NK-92 treated with Interleukin-12 subunit alpha and Interleukin-12 subunit beta, amount 100 ng/mL, for 24 hours (cell line): ENCODE measurements at regions not wholly inside any gene's neighbourhood (a gene's known extent, or its start where the extent isn't known, plus 50 kb on each side); places are given as distances from the start of the nearest gene placed in this dataset.
"Not testable (repeated sequence)": the region's sequence is repeated elsewhere in the genome, so short reads cannot be mapped to it uniquely, and the experiment has no call there.

ENCODE experiments used
- DNase-seq: peaks from one replicate; lab custom pipeline; 2025; lab: John Stamatoyannopoulos, UW

DNA sequence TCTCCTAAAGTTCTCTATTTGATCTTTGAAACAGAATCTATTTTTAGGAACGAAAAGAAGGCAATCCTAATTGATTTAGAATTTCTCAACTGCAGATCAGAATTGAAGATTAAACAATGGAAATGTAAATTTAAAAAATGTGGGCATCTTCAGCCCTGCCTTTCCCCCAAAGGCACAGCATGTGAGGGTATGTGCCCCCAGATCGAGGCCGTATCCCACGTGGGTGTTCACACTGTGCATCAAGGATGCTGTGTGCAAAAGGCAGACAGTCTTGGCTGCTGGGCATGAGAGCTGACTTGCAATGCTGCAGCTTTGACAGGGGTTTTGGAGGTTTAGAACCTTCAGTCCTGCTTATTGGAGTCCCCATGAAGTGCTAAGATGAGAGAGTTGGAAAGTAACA, 346.3 kb downstream of the VRK1 start:
- DNase-seq: no peak

DNA sequence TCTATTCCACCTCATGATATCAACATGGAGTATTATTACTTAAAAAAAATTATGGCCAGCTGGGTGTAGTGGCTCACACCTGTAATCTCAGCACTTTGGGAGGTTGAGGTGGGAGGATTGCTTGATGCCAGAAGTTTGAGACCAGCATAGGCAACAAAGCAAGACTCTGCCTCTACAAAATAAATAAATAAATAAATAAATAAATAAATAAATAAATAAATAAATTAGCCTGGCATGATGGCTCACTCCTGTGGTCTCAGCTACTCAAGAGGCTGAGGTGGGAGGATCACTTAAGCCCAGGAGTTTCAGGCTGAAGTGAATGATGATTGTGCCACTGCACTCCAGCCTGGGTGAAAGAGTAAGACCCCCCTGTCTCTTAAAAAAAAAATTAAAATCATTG, 350.8 kb downstream of the VRK1 start:
- DNase-seq: not testable (repeated sequence)

DNA sequence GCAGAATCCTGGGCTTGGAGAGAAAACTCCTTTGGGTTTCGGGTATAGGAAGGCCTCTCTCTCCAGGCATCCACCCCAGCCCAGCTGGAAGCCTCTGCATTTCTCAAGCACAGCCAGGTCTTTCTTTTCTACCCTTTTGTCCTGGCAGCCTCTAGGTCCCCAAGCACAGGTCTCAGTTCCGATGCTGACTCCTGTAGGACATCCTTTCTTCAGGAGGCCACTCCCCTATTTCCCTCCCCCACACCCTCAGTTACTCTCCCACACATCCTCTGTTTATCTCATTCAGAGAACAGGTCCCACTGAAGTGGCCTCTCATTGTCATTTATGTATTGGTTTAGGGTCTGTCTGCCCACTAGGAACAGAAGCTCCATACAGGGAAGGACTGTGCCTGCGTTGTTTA, 352.6 kb downstream of the VRK1 start:
- DNase-seq: no peak

DNA sequence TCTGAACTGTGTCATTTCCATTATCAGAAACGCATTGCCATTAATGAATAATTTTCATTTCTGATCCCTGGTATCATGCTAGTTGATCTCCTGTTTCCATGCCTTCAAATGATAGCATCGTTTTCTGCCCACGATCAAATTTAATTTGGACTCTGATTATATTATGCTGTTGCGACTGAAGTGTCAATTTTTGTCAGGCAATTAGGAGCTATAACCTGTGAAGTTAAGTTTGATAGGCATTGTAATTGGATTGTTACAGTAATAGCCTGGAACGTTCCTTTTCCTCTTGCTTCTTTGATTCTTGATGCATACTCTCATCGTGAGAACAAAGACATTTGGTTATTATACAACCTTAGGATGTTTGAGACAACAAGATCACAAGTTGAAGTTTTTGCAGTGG, 356.3 kb downstream of the VRK1 start:
- DNase-seq: no peak

DNA sequence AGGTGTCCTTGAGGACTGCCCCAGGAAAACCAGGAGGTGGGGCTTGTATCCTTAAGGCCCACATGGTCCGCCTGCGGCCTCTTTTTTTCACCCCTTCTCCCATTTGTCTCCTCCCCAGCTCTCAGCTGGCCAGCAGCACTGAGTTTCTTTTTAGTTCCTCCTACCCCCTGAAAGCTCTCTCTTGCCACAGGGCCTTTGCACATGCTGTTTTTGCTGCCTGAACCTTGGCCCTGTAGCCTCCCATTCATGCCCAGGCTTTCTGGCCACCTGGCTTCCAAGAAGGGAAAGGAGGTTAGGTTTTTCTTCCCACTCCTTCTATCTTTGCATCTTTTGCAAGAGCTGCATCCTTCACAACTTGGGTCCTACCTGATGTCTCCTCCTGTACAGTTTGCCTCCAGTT, 358.1 kb downstream of the VRK1 start:
- DNase-seq: no peak

DNA sequence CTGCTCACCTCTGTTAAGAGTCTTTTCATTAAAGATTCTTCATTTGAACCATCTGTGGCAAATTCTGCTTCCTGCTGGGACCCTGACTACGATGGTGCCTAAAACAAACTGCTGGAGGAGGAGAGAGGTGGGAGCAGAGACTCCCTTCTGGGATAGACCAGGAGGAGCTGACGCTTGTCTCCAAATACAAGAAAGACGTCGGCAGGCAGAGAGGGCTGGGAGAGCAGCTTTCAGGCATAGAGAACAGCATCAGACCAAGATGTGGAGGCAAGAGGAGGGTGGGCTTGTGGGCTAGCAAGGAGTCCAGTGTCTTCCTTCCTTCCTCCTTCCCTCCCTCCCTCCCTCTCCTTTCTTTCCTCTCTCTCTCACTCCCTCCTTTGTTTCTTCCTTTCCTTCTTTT, 358.6 kb downstream of the VRK1 start:
- no peak for DNase-seq

DNA sequence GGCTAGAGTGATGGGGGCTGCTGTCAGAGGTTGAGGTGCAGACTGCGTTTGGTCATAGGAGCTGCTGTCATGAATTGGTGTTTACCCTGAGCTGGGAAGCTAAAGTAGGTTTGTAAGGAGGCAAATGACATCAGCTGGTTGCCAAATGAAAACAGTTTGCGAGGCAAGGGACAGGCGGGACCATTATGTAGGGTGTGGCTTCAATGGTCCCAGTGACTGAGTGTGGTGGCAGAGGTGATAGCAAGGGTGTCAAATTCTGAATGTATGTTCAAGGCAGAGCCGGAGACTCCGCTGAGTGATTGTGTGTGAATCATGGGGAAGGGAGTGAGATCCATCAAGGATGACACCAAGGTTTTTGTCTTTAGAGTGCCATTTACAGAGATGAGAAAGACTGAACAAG, 359.5 kb downstream of the VRK1 start:
- no peak for DNase-seq

DNA sequence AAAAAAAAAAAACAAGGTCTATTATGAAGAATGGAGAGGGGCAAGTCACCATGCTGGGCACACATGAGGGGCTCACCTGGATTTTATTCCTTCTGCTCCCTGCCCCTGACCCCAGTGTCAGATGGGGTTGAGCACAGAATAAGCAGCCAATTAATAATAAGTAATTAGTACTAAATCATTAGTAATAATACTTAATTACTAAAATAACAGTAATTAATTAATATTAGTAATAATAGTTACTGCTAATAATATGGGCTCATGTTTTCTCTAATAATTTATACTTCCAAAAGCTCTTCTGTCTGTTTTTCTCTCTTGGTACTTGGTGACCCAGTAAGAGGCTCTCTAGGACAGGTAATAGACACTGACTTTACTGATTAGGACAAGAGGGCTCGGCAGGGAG, 360.9 kb downstream of the VRK1 start:
- no peak for DNase-seq

DNA sequence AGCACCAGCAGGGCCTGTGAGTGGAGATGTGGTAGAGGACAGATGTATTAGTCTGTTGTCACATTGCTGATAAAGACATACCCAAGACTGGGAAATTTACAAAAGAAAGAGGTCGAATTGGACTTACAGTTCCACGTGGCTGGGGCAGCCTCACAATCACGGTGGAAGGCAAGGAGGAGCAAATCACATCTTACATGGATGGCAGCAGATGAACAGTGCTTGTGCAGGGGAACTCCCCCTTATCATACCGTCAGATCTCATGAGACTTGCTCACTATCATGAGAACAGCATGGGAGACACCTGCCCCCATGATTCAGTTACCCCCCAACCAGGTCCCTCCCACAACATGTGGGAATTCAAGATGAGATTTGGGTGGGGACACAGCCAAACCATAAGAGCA, 361.9 kb downstream of the VRK1 start:
- DNase-seq: no peak

DNA sequence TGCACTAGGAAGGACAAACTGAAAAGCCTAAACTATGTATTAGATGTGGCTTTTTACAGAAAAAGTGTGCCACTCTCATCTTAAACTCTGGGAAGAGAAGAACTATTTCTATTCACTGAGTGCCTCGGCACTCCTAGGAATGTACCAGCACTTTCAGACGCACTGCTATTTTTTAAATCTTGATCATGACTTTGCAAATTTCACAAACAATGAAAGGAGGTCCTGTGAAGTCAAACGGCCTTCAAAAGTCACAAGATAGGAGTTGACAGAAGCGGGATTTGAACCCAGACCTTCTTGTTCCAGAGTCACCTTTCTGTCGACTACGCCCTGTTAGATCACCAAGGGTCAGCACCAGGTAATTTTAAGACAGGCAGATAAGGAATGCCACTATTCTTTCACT, 365.4 kb downstream of the VRK1 start:
- DNase-seq: no peak

DNA sequence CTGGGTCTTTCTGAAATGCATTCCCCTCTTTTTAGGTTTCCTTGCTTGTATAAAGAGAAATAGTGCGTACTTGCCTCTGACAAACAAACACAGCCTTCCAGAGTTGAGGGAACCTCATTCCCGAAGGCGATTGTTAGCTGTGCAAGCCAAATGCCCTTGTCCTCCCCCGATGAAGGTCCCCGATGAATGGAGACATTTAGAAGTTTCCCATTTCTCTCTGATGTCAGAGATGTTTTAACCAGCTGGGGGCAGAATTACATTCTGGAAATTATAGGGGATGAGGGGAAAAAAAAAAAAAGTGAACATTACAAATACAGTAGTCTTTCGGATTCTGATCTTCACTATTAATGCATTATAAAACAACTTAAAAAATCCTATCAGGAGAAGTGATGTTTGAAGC, 366.8 kb downstream of the VRK1 start:
- DNase-seq: no peak

DNA sequence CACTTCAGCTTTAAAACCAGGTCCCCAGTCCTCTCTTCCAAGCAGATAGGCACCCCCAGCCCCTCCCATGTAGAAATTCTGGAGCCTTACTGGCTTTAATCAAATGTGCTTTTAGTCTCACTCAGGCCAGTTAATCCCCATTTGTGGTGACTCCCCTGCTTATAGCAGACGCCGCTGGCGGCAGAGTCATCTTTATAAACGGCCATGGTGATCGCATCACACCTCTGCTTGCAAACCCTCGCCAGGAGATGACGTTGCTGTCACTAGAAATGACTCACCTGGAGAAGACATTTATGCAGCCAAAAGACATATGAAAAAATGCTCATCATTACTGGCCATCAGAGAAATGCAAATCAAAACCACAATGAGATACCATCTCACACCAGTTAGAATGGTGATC, 369.3 kb downstream of the VRK1 start:
- no peak for DNase-seq

DNA sequence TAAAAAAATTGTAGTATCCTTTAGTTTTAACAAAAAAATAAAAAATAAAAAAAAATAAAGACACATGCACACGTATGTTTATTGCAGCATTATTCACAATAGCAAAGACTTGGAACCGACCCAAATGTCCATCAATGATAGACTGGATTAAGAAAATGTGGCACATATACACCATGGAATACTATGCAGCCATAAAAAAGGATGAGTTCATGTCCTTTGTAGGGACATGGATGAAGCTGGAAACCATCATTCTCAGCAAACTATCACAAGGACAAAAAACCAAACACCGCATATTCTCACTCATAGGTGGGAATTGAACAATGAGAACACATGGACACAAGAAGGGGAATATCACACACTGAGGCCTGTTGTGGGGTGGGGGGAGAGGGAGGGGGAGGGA, 370.4 kb downstream of the VRK1 start:
- DNase-seq: not testable (repeated sequence)

DNA sequence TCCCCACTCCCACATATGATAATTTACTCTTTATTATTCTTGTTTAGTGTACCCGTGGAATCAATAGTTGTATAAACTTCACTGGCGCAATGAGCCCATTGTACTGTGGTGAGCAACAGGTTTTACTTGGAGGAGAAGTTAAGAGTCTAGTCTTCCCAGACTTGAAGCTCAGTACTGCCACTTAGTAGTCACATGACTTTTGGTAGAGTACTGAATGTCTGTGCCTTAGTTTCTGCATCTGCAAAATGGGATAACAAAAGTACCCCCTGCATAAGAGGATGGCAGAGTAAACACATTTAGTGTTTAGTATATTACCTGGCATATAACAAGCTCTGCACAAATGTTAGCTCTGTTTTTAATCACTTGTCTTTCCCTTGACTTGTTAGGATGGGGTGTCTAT, 375.5 kb downstream of the VRK1 start:
- DNase-seq: no peak

DNA sequence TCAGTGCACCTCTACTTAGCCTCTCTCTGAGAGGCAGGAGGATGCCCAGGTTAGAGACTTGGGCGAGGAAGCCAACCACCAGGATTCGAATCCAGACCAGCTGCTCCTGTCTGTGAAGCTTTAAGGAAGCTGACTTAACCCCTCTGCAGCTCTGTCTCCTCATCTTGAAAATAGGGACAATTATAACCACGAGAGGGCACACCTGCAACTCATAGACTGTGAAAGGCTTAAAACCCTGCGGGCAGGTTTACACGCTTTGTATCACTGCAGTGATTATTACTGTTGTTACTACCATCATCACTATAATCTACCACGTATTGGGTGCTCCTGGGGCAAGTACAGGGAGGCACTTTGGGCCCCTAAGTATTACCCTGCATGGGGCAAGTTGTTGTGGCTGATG, 379.8 kb downstream of the VRK1 start:
- DNase-seq: no peak

DNA sequence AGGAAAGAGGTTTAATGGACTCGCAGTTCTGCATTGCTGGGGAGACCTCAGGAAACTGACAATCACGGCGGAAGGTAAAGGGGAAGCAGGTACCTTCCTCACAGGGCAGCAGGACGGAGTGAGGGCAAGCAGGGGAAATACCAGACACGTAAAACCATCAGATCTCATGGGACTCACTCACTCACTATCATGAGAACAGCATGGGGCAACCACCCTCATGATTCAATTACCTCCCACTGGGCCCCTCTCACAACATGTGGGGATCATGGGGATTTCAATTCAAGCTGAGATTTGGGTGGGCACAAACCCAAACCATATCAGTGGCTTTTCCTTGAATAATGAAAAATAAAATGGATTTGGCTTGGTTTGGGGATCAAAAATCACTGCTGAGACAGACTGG, 380.5 kb downstream of the VRK1 start:
- DNase-seq: no peak

DNA sequence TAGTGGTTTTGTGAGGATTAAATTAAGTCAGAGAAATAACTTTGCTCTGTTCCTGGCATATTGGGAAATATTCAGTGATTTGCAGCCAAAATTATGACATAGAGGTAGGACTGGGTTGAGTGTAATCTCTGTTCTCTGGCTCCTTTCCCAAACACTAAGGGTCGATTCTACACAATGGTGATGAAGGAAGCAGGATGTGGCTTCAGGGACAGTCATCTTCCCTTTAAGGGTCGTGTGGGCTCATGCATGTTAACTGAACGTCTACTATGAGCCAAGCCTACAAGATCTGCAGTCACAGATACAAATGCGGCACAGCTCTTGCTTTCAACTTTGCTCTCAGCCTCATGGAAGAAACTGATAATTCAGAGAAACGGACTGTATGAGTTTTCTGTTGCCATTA, 381.6 kb downstream of the VRK1 start:
- DNase-seq: no peak

DNA sequence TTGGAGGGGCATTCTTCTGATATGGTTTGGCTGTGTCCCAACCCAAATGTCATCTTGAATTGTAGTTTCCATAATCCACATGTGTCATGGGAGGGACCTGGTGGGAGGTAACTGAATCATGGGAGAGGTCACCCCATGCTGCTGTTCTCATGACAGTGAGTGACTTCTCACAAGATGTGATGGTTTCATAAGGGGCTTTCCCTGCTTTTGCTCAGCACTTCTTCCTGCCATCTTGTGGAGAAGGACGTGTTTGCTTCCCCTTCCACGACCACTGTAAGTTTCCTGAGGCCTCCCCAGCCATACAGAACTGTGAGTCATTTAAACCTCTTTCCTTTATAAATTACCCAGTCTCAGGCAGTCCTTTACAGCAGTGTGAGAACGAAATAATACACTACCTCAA, 382.4 kb downstream of the VRK1 start:
- DNase-seq: no peak

DNA sequence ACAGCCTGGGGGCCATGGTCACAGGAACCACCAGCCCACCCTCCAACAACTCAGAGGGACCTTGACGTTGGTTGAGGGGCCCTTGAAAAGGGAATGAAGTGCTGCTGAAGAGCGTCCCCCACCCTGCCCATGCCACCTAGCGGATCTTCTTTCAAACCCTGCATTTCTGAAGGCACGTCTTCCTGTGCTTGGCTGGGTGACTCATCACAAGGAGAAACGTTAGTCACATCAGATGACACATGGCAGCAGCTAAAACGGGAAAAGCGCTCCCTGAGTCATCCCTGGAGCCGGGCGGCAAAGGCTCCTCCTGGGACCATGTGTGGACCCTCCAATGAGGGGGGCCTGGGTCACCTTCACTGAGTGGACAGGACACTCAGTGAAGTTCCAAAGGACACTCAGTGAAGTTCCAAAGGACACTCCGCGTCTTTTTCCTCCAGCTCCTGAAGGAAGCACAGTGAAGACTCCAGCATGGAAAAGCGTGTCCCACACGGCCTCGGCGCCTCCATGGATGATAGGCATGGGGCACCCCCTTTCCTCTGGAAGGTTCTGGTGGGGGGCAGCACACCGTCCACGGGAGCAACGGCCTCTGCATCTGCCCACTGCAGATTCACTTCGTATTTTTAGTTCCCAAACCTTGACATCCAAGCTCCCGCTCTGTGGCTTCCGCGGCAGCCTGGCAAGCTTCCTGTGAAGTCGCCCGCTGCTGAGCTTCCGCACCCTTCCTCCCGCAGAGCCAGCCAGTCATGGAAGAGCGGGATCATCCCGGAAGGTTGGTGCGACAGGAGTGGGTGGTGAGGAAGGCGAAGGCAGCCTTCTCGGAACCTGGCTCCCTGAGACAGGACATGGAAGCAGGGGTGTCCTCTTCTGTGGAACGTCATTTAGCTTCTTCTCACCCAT, 383.4 kb downstream of the VRK1 start:
- DNase-seq: no peak

DNA sequence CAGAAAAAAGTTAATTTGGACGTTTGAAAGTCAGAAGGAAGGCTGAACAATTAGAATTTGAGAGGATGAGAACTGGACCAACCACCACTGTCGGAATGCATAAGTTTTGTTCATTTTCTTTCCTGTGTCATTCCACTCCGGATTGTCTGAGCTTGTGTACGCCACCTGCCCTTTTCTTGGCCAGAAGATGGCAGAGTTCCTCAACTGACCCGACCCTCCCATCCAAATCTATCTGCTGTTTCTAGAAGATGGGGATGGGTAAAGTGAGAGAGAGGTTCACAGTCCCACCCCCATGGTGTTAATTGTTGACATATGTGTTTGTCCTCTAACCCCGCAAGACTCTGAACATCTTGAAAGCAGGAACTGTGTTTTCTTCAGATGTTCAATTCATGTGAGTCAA, 388.0 kb downstream of the VRK1 start:
- DNase-seq: no peak

DNA sequence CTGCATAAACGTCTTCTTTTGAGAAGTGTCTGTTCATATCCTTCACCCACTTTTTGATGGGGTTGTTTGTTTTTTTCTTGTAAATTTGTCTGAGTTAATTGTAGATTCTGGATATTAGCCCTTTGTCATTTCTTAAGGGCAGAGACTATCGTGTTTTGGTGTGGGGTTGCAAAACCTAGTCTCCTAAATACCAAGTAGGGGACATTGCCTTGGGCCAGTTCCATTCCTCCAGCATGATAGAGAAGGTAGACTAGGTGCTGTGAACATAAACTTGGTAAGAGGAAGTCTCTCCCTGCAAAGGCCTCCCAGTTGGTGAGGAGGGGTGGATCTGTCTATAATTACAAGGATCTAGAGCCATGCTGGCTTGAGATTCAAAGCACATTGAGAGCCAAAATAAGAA, 390.7 kb downstream of the VRK1 start:
- DNase-seq: no peak

DNA sequence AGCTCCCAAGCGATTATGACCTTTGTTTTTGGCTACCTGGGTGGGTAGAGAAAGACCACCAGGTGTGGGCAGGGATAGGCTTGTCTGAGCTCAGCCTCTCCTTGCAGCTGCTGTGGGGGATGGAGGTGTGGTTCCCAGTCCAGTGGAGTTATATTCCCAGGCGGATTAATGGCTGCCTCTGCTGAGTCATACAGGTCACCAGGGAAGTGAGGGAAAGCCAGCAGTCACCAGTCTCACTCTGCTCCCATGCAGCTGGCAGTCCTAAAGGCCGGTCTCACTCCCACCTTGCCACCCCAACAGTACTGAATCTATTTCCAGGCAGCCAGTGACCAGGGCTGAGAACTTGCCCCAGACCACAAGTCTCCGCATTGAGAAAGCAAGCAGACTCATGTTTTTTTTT, 399.2 kb downstream of the VRK1 start:
- DNase-seq: no peak

DNA sequence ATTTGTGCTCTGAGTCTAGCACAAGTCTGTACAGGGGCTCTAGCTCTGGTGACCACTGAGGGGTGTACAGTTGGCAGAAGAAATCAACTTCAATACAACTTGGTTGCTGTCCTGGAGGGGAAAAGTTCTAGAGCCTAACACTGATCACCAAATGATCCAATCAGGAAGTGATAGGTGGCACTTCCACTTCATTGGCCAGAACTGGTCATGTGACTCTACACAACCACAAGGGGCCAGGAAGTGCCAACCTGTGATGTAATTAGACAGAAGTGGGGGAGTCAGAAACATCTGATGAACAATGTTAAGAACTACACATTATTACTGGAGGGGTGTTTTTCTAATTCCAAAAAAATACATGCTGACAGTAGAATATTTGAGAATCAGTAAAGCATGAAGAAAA, 401.6 kb downstream of the VRK1 start:
- DNase-seq: no peak

DNA sequence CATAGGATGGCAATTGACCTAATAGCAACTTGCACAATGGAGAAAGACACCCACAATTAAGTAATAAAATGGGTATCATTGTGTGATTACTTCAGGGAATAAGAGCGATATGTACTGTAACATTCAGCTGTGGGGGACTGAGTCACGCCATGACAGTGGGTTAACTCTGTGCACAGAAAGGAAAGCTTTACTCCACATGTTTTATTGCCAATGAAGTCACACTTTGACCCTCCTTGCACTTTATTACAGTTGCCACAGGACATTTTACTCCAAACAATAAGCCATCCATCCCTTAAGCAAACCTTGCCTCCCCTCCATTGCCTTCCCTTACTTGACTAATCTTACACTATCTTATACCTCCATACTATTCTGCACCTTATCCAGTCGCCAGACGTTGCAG, 403.1 kb downstream of the VRK1 start:
- DNase-seq: no peak
